Stomach smooth muscle (tissue), 2 donors: ENCODE measurements at regions not wholly inside any gene's neighbourhood (a gene's known extent, or its start where the extent isn't known, plus 50 kb on each side); places are given as distances from the start of the nearest gene placed in this dataset.

Source experiments
- H3K27ac ChIP-seq: one replicate; pipeline ENCODE4 v1.7.0; 2013; ENCODE audit warnings: mild to moderate bottlenecking, low read length, inconsistent platforms
- H3K27me3 ChIP-seq, 2 donors: one replicate each; pipeline ENCODE4 v1.7.0; 2013; ENCODE audit warnings: low read length in 2 of 2; ENCODE audit not compliant: insufficient read depth in 2 of 2, control insufficient read depth in 1 of 2
- H3K36me3 ChIP-seq, 2 donors: one replicate each; pipeline ENCODE4 v1.7.0; 2013; ENCODE audit warnings: low read length in 2 of 2; ENCODE audit not compliant: control insufficient read depth in 2 of 2, insufficient read depth in 2 of 2
- H3K4me1 ChIP-seq: one replicate; pipeline ENCODE4 v1.7.0; 2013; ENCODE audit warnings: low read length; ENCODE audit not compliant: control insufficient read depth, insufficient read depth
- H3K4me3 ChIP-seq, 2 donors: one replicate each; pipeline ENCODE4 v1.7.0; 2013; ENCODE audit warnings: low read length in 2 of 2
- H3K9ac ChIP-seq, 2 donors: one replicate each; pipeline ENCODE4 v1.7.0; 2013; ENCODE audit warnings: low read length in 2 of 2, mild to moderate bottlenecking in 1 of 2
- H3K9me3 ChIP-seq, 2 donors: one replicate each; pipeline ENCODE4 v1.7.0; 2013; ENCODE audit warnings: low read length in 2 of 2; ENCODE audit not compliant: control insufficient read depth in 2 of 2
- donor health status: healthy.
- donor health status: Pancreatic carcinoma.

DNA sequence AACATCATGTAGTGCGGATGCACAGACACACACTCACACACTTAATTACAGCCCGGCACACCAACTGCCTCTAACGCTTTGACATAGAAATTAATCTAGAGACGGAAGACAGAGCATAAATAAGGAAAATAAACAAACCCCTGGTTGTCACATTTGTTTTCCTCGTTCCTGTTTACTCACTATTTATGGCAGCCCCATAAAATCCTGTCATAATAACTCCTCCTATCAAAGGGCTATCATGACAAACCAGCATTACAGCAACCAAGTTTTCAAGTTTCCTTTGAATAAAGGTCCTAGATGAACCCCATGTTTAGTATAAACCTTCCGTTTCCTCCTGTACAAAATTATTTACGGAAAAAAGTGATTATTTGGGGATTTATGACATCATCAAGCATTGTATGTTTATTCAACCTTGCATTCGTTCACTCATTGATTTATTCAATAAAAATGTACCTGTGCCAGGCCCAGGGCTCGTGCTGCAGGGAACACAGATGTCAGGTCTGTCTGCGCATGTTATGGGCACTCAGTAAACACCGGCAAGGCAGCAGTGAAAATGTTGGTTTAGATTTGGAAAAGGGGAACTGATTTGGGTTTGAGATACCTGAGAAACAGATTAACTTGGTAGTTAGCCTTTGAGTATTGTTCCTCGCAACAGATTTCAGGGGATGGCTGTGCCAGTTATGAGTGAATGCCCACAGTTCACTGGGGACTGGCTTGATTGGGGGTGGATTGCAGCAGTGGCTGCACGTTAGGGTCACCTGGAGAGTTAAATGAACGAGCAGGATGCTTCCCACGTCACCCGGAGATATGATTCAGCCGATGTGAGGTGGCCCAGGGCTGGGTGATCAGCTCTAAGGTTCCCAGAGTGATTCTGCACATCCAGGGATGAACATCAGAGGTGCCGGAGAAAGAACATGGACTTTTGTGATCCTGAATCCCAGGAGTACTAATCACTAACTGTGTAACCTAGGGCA is 295.3 kb upstream of the FOXQ1 start:
- no peak overlapping the region for H3K9ac ChIP-seq
- no peak overlapping the region for H3K27ac ChIP-seq
- H3K9me3 ChIP-seq, result no peaks in the 10 kb centered on the region
- no peaks in the 10 kb centered on the region for H3K36me3 ChIP-seq
- H3K27me3 ChIP-seq, result no peaks in the 10 kb centered on the region
- no peak overlapping the region for H3K4me3 ChIP-seq
- H3K4me1 ChIP-seq, result no peaks in the 10 kb centered on the region

DNA sequence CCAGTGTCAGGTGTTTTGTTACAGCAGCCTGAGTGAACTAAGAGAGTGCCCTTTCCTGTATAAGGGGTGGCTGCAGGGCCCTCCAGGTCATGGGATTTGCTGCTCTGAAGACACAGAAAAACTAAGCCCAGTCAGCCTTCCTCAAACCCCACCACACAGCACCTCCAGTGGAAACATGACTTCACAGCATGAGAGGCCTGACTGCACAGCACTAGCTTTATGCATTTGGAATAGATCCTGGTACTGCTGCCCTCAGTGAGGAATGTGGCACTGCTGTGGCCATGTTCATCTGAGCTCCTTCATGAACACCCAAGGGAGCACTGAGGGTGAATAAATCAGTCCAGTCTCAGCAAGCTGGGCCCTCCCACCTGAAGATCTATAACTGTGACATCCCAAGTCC is 296.1 kb upstream of the FOXQ1 start:
- Histone ChIP-seq H3K4me3 (no peak overlapping the region), H3K9me3 (no peaks in the 10 kb centered on the region), H3K9ac (no peak overlapping the region), H3K27me3 (no peaks in the 10 kb centered on the region), H3K36me3 (no peaks in the 10 kb centered on the region), H3K27ac (no peak overlapping the region), H3K4me1 (no peaks in the 10 kb centered on the region)

DNA sequence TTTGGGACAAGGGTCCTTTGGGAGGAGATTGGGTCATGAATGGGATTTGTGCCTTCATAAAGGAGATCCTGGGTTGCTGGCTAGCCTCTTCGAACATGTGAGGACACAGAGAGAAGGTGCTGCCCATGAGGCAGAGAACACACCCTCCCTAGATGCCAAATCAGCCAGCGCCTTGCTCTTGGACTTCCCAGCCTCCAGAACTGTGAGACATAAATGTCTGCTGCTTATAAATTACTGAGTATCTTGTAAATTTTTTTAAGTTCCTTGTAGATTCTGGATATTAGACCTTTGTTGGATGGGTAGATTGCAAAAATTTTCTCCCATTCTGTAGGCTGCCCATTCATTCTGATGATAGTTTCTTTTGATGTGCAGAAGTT is 297.5 kb upstream of the FOXQ1 start:
- no peaks in the 10 kb centered on the region for H3K9me3 ChIP-seq

DNA sequence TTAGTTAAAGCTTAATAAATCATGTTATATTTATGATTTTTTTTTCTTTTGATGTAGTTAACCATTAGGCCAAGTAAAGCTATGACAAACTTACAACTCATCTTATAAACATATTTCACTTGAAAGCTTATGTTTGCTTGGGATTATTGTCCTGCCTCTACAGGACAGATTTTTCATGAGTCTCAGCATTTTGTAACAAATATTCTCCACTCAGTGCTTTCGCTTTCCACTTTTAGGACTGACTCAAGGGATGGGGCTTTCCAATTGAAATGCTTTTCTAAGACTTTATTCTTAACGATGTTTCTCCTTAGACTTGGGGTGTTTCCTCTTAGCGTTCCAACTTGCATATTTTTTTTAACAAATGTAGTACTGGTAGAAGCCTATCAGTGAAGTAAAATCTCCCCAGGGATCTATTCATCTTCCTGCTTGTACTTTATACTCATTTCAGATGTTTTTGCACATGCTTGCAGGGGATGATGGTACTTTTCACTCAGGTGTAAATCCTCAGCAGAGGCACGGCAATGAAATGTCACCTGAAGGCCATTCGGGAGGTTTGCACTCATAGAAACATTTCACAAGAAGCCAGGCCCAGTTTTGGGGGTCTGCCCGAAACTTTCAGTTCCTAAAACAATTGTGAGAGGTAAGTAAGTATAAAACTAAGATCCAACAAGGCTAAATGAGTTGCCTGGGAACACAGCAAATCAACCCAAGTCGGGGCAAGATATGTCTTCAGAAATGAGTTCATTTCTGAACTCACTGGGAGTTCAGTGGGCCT is 298.1 kb upstream of the FOXQ1 start:
- no peaks in the 10 kb centered on the region for H3K9me3 ChIP-seq
- H3K4me1 ChIP-seq, result no peaks in the 10 kb centered on the region
- no peaks in the 10 kb centered on the region for H3K36me3 ChIP-seq
- no peak overlapping the region for H3K4me3 ChIP-seq
- no peak overlapping the region for H3K27ac ChIP-seq
- H3K9ac ChIP-seq, result no peak overlapping the region
- no peaks in the 10 kb centered on the region for H3K27me3 ChIP-seq

More for the DNA sequence above, 297.5 kb upstream of the FOXQ1 start:
- Histone ChIP-seq H3K27me3 (no peaks in the 10 kb centered on the region), H3K36me3 (no peaks in the 10 kb centered on the region), H3K4me1 (no peaks in the 10 kb centered on the region), H3K4me3 (no peak overlapping the region), H3K27ac (no peak overlapping the region), H3K9ac (no peak overlapping the region)

DNA sequence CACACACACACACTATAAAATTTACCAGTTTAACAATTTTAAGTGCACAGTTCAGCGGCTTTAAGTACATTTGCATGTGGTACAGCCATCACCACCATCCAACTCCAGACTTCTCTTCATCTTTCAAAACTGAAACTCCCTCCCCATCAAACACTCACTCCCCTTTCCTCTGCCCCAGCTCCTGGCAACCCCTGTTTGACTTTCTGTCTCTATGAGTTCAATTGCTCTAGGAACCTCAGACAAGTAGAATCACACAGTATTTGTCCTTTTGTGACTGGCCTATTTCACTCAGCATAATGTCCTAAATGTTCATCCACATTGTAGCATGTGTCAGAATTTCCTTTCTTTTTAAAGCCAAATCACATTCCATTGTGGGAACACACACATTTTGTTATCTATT is 302.8 kb upstream of the FOXQ1 start:
- Histone ChIP-seq H3K9me3 (no peaks in the 10 kb centered on the region), H3K4me1 (no peaks in the 10 kb centered on the region), H3K4me3 (no peak overlapping the region), H3K27ac (no peak overlapping the region), H3K9ac (no peak overlapping the region), H3K27me3 (no peaks in the 10 kb centered on the region), H3K36me3 (no peaks in the 10 kb centered on the region)

DNA sequence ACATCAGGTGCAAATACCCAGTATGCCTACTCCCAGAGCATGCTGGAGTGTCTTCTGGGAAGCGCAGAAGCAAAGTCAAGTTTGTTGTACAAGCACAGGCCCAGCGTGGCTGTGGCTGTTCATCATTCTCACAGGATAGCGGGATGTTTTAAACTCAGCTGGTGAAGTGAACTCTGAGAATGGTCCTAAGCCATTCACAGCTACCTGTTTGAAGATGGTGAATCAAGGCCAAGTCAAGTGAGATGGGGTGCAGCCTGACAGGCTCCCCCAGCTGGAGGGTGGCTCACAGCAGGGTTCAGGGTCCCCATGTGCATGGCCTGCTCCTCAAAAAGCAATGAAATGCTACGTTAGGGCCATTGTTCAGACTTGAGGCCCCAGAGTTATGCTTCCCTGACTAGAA is 304.7 kb upstream of the FOXQ1 start:
- no peak overlapping the region for H3K9ac ChIP-seq
- no peaks in the 10 kb centered on the region for H3K36me3 ChIP-seq
- H3K9me3 ChIP-seq, result no peaks in the 10 kb centered on the region
- H3K27me3 ChIP-seq, result no peaks in the 10 kb centered on the region
- no peak overlapping the region for H3K27ac ChIP-seq
- no peaks in the 10 kb centered on the region for H3K4me1 ChIP-seq
- H3K4me3 ChIP-seq, result no peak overlapping the region

DNA sequence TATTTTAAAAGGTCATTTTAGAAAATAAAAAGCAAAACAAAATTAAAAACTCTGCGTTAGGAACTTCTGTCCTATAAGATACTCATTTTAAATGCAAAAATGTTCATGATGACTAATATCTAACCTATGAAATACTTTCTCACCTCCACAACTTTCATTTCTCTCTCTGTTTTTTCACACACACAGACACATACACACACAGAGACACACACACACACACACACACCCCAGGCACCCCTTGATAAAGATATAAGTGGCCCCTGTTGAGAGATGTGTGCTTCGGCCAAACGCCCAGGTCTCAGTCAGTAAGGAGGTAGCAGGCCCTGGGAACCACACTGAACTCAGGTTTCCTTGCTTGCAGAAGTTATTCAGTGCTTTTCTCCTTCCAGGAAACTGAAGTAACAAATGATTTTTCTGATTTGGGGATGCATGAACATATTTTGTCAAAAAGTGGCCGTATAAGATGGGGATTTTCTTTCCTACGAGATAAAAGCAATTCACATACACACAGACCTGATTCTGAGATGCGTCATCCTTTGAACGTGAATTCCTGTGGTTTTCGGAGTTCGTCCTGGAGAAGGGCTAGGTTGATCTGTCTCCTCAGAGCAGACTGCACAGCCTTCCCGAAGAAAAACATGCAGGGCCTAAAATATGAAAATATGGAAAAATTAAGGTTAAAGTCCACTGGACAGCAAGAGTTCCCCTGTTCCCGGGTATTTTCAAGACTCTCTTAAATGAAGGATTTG is 306.8 kb upstream of the FOXQ1 start:
- H3K9me3 ChIP-seq, result no peaks in the 10 kb centered on the region
- H3K9ac ChIP-seq, result no peak overlapping the region
- no peak overlapping the region for H3K4me3 ChIP-seq
- H3K4me1 ChIP-seq, result no peaks in the 10 kb centered on the region
- no peak overlapping the region for H3K27ac ChIP-seq
- H3K36me3 ChIP-seq, result no peaks in the 10 kb centered on the region
- H3K27me3 ChIP-seq, result no peaks in the 10 kb centered on the region

DNA sequence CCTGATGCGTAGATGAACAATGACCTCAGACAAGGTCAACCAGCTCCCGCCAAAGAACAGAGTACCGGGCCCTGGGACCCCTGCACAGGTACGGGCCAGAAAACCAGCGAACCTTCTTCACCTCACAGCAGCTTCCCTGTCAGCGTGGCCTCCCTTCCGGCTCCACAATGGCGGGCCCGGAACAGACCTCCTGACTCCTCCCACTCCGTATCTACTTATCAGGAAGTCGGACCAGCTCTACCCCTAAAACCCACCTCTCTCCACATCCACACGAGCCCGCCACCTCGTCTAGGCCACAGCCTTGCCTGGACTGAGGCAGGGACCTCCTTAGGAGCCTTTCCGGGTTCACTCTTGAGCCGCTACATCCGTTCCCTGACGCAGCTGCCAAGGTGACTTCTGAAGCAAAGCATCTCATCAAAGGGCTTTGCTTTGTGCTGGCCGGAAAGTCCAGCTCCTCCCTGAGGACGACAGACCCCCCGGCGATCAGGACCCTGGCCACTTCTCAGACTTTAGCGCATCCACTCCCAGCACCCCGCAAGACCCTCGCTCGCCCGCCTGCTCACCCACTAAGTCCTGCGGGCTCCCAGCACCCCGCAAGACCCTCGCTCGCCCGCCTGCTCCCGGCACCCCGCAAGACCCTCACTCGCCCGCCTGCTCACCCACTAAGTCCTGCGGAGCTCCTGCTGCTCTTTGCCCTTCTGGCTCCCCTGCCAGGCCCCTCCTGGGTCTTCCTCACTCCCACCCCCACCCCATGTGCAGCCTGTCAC is 308.3 kb upstream of the FOXQ1 start:
- H3K36me3 ChIP-seq, result no peaks in the 10 kb centered on the region
- H3K4me3 ChIP-seq, result no peak overlapping the region
- no peaks in the 10 kb centered on the region for H3K4me1 ChIP-seq
- H3K9ac ChIP-seq, result no peak overlapping the region
- no peaks in the 10 kb centered on the region for H3K27me3 ChIP-seq
- H3K27ac ChIP-seq, result no peak overlapping the region
- no peaks in the 10 kb centered on the region for H3K9me3 ChIP-seq

DNA sequence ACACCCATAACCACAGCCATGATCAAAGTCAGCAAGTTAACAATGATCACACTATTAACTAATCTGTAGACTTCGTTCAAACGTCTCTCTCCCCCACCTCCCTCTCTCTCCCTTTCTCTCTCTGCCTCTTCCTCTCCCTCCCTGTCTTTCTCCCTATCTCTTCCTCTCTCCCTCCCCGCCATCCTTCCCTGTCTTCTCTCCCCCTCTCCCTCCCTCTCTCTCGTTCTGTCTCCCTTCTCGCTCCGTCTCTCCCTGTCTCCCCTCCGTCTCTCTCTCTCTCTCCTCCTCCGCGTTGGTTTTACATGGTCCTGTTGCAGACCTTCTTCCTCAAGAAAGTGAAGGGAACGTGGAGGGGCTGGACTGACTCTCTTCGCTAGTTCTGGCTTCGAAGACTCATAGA is 308.9 kb upstream of the FOXQ1 start:
- Histone ChIP-seq H3K27ac (no peak overlapping the region), H3K4me3 (no peak overlapping the region), H3K9me3 (no peaks in the 10 kb centered on the region), H3K27me3 (no peaks in the 10 kb centered on the region), H3K36me3 (no peaks in the 10 kb centered on the region), H3K9ac (no peak overlapping the region), H3K4me1 (no peaks in the 10 kb centered on the region)
